ENCODE measurements at regions not wholly inside any gene's neighbourhood (a gene's known extent, or its start where the extent isn't known, plus 50 kb on each side); places are given as distances from the start of the nearest gene placed in this dataset.
"Not testable (repeated sequence)": the region's sequence is repeated elsewhere in the genome, so short reads cannot be mapped to it uniquely, and the experiment has no call there.

GRCh38 chr2:6196449-6196848 is 504.3 kb downstream of the SOX11 start:
- no peak for DNase-seq (ENCODE audit: low read depth, low spot score)

- DNase-seq (ENCODE audit: low read depth, low spot score): not testable (repeated sequence)
Observed at GRCh38 chr2:6198370-6198919, 506.3 kb downstream of the SOX11 start.

GRCh38 chr2:6202756-6203155 is 510.6 kb downstream of the SOX11 start:
- no peak for DNase-seq (ENCODE audit: low read depth, low spot score)

- DNase-seq (ENCODE audit: low read depth, low spot score): no peak
Observed at GRCh38 chr2:6203291-6203959, 511.2 kb downstream of the SOX11 start.

GRCh38 chr2:6206882-6207281 is 514.7 kb downstream of the SOX11 start:
- DNase-seq (ENCODE audit: low read depth, low spot score): no peak

- DNase-seq (ENCODE audit: low read depth, low spot score): no peak
Observed at GRCh38 chr2:6211236-6211635, 519.1 kb downstream of the SOX11 start.

GRCh38 chr2:6212491-6212890 is 520.3 kb downstream of the SOX11 start:
- no peak for DNase-seq (ENCODE audit: low read depth, low spot score)

GRCh38 chr2:6213056-6213780 is 521.0 kb downstream of the SOX11 start:
- no peak for DNase-seq (ENCODE audit: low read depth, low spot score)

GRCh38 chr2:6214471-6214870 is 522.3 kb downstream of the SOX11 start:
- DNase-seq (ENCODE audit: low read depth, low spot score): no peak

GRCh38 chr2:6215053-6215452 is 522.9 kb downstream of the SOX11 start:
- DNase-seq (ENCODE audit: low read depth, low spot score): no peak

- DNase-seq (ENCODE audit: low read depth, low spot score): no peak
Observed at GRCh38 chr2:6216234-6216633, 524.0 kb downstream of the SOX11 start.

GRCh38 chr2:6218926-6219325 is 526.7 kb downstream of the SOX11 start:
- no peak for DNase-seq (ENCODE audit: low read depth, low spot score)

- no peak for DNase-seq (ENCODE audit: low read depth, low spot score)
Observed at GRCh38 chr2:6219906-6220305, 527.7 kb downstream of the SOX11 start.

- DNase-seq (ENCODE audit: low read depth, low spot score): no peak
Observed at GRCh38 chr2:6222296-6222695, 530.1 kb downstream of the SOX11 start.

GRCh38 chr2:6224267-6224666 is 532.1 kb downstream of the SOX11 start:
- DNase-seq (ENCODE audit: low read depth, low spot score): no peak

- DNase-seq (ENCODE audit: low read depth, low spot score): no peak
Observed at GRCh38 chr2:6228251-6228650, 536.1 kb downstream of the SOX11 start.

GRCh38 chr2:6231166-6231565 is 539.0 kb downstream of the SOX11 start:
- no peak for DNase-seq (ENCODE audit: low read depth, low spot score)

GRCh38 chr2:6233993-6234392 is 541.8 kb downstream of the SOX11 start:
- no peak for DNase-seq (ENCODE audit: low read depth, low spot score)

- DNase-seq (ENCODE audit: low read depth, low spot score): no peak
Observed at GRCh38 chr2:6234702-6235101, 542.5 kb downstream of the SOX11 start.

GRCh38 chr2:6236317-6236716 is 544.1 kb downstream of the SOX11 start:
- DNase-seq (ENCODE audit: low read depth, low spot score): no peak

GRCh38 chr2:6237039-6237660 is 545.0 kb downstream of the SOX11 start:
- no peak for DNase-seq (ENCODE audit: low read depth, low spot score)

GRCh38 chr2:6249557-6249956 is 557.4 kb downstream of the SOX11 start:
- DNase-seq (ENCODE audit: low read depth, low spot score): no peak

GRCh38 chr2:6254441-6254840 is 562.3 kb downstream of the SOX11 start:
- no peak for DNase-seq (ENCODE audit: low read depth, low spot score)
